Astrocyte (in vitro differentiated cells and primary cell): ENCODE measurements at regions not wholly inside any gene's neighbourhood (a gene's known extent, or its start where the extent isn't known, plus 50 kb on each side); places are given as distances from the start of the nearest gene placed in this dataset.

Experiments
- DNase-seq: peaks from one replicate; pipeline ENCODE4 v3.0.0-alpha.2; 2010; ENCODE audit warnings: low read depth
- FAIRE-seq: peaks from 2 replicates; lab custom pipeline; 2011; peaks lifted over from hg19 to GRCh38; lab: Jason Lieb, UNC
- H2AFZ ChIP-seq: 2 replicates; pipeline ENCODE4 v1.6.0; 2012; ENCODE audit warnings: low read depth, low read length, inconsistent platforms
- H3K27ac ChIP-seq: 2 replicates; pipeline ENCODE4 v1.5.1; 2011; ENCODE audit warnings: low read depth, low read length, inconsistent platforms
- H3K27me3 ChIP-seq: 2 replicates; pipeline ENCODE4 v1.6.0; 2011; ENCODE audit warnings: low read length, inconsistent platforms; ENCODE audit not compliant: insufficient read depth
- H3K36me3 ChIP-seq: 2 replicates; pipeline ENCODE4 v1.5.1; 2011; ENCODE audit warnings: low read length, inconsistent platforms; ENCODE audit not compliant: insufficient read depth
- H3K4me1 ChIP-seq: 2 replicates; pipeline ENCODE4 v1.5.1; 2011; ENCODE audit warnings: low read length, inconsistent platforms; ENCODE audit not compliant: insufficient read depth
- H3K4me2 ChIP-seq: 2 replicates; pipeline ENCODE4 v1.6.0; 2012; ENCODE audit warnings: low read length, inconsistent platforms
- H3K4me3 ChIP-seq: 2 replicates; pipeline ENCODE4 v1.5.1; 2011; ENCODE audit warnings: low read depth, mild to moderate bottlenecking, low read length, inconsistent platforms; ENCODE audit not compliant: insufficient read depth
- H3K79me2 ChIP-seq: 2 replicates; pipeline ENCODE4 v1.6.0; 2012; ENCODE audit warnings: mild to moderate bottlenecking, low read length, inconsistent platforms; ENCODE audit not compliant: insufficient read depth
- H3K9ac ChIP-seq: 2 replicates; pipeline ENCODE4 v1.6.0; 2012; ENCODE audit warnings: mild to moderate bottlenecking, low read length, inconsistent platforms
- H3K9me3 ChIP-seq: 2 replicates; pipeline ENCODE4 v1.5.1; 2012; ENCODE audit warnings: low read depth, mild to moderate bottlenecking, low read length, inconsistent platforms; ENCODE audit not compliant: insufficient read depth
- H4K20me1 ChIP-seq: 2 replicates; pipeline ENCODE4 v1.6.0; 2012; ENCODE audit warnings: low read length, inconsistent platforms; ENCODE audit not compliant: insufficient read depth
- H3K27ac Mint-ChIP-seq: one replicate; pipeline ENCODE4 v1.8.0; 2021; ENCODE audit warnings: mild to moderate bottlenecking, mixed read lengths; ENCODE audit not compliant: unreplicated experiment
- H3K27me3 Mint-ChIP-seq: one replicate; pipeline ENCODE4 v1.8.0; 2021; ENCODE audit warnings: low read depth, mixed read lengths; ENCODE audit not compliant: unreplicated experiment
- H3K36me3 Mint-ChIP-seq: one replicate; pipeline ENCODE4 v1.8.0; 2021; ENCODE audit warnings: low read depth, mixed read lengths; ENCODE audit not compliant: unreplicated experiment
- H3K4me1 Mint-ChIP-seq: one replicate; pipeline ENCODE4 v1.8.0; 2021; ENCODE audit warnings: low read depth, mixed read lengths; ENCODE audit not compliant: unreplicated experiment
- H3K4me3 Mint-ChIP-seq: one replicate; pipeline ENCODE4 v1.8.0; 2021; ENCODE audit warnings: mild to moderate bottlenecking, moderate library complexity, mixed read lengths; ENCODE audit not compliant: unreplicated experiment
- H3K9me3 Mint-ChIP-seq: one replicate; pipeline ENCODE4 v1.8.0; 2021; ENCODE audit warnings: mild to moderate bottlenecking, mixed read lengths; ENCODE audit not compliant: unreplicated experiment
- CTCF ChIP-seq: IDR thresholded peaks from 2 replicates; pipeline ENCODE4 v1.5.1; 2011; ENCODE audit warnings: low read depth, mild to moderate bottlenecking, inconsistent platforms, low read length, moderate library complexity; ENCODE audit not compliant: insufficient read depth
- EZH2 ChIP-seq: IDR thresholded peaks from 2 replicates; pipeline ENCODE4 v1.6.1; 2012; ENCODE audit warnings: mild to moderate bottlenecking, low read length, inconsistent platforms; ENCODE audit not compliant: insufficient read depth

- peaks cover 11% of the 10 kb centered on the region for H3K27me3 Mint-ChIP-seq
- FAIRE-seq = no peak
Measured at GRCh38 chr16:17559394-17559793, 88.6 kb upstream of the XYLT1 start.

DNA sequence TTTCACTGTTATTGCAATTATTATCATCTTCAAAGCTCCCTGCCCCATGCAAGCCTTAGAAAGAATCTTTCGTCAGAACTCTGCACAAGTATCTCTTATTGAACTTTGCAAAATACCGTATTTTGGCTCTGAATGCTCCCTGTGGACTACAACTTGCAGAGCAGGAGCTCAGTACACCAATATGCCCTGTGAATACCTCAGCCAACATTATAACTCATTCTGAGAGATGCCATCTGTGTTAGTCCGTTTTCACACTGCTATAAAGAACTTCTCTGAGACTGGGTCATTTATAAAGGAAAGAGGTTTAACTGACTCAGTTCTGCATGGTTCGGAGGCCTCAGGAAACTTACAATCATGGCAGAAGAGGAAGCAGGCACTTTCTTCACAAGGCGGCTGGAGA, 87.2 kb upstream of the XYLT1 start:
- TF ChIP-seq EZH2 (no peak), CTCF (no peak)
- peaks cover 11% of the 10 kb centered on the region for H3K27me3 Mint-ChIP-seq
- H2AFZ ChIP-seq = no peak overlapping the region
- no peak overlapping the region for H3K27ac ChIP-seq
- peaks cover 5% of the 10 kb centered on the region for H3K4me1 ChIP-seq
- FAIRE-seq (no peak), DNase-seq (no peak)
- H3K4me3 Mint-ChIP-seq = no peak overlapping the region
- peaks cover 9% of the 10 kb centered on the region for H3K4me1 Mint-ChIP-seq
- no peaks in the 10 kb centered on the region for H4K20me1 ChIP-seq
- no peaks in the 10 kb centered on the region for H3K36me3 ChIP-seq
- H3K27me3 ChIP-seq = peaks cover 4% of the 10 kb centered on the region
- no peaks in the 10 kb centered on the region for H3K9me3 Mint-ChIP-seq
- H3K4me2 ChIP-seq = no peak overlapping the region
- H3K79me2 ChIP-seq = no peaks in the 10 kb centered on the region
- H3K36me3 Mint-ChIP-seq = no peaks in the 10 kb centered on the region
- no peak overlapping the region for H3K4me3 ChIP-seq
- no peak overlapping the region for H3K27ac Mint-ChIP-seq
- H3K9me3 ChIP-seq = no peaks in the 10 kb centered on the region
- H3K9ac ChIP-seq = no peak overlapping the region

More at GRCh38 chr16:17559394-17559793, 88.6 kb upstream of the XYLT1 start:
- H3K27me3 ChIP-seq = peaks cover 4% of the 10 kb centered on the region
- H3K27ac ChIP-seq = no peak overlapping the region
- no peak overlapping the region for H3K27ac Mint-ChIP-seq
- peaks cover 5% of the 10 kb centered on the region for H3K4me1 ChIP-seq
- no peaks in the 10 kb centered on the region for H3K36me3 ChIP-seq
- peaks cover 8% of the 10 kb centered on the region for H3K4me1 Mint-ChIP-seq
- no peaks in the 10 kb centered on the region for H3K9me3 ChIP-seq
- no peak overlapping the region for H2AFZ ChIP-seq
- no peak for TF ChIP-seq EZH2
- TF ChIP-seq CTCF = no peak
- H3K4me3 Mint-ChIP-seq = no peak overlapping the region
- no peak overlapping the region for H3K9ac ChIP-seq
- H3K9me3 Mint-ChIP-seq = no peaks in the 10 kb centered on the region
- H3K4me3 ChIP-seq = no peak overlapping the region
- no peaks in the 10 kb centered on the region for H3K36me3 Mint-ChIP-seq
- no peaks in the 10 kb centered on the region for H3K79me2 ChIP-seq
- no peaks in the 10 kb centered on the region for H4K20me1 ChIP-seq
- DNase-seq = no peak
- H3K4me2 ChIP-seq = no peak overlapping the region

- Histone ChIP-seq H3K9ac (no peak overlapping the region), H3K9me3 (no peaks in the 10 kb centered on the region), H3K27ac (no peak overlapping the region), H3K36me3 (no peaks in the 10 kb centered on the region), H3K4me2 (no peak overlapping the region), H3K27me3 (peaks cover 4% of the 10 kb centered on the region), H3K79me2 (no peaks in the 10 kb centered on the region), H3K4me1 (peaks cover 7% of the 10 kb centered on the region), H4K20me1 (no peaks in the 10 kb centered on the region), H2AFZ (no peak overlapping the region), H3K4me3 (no peak overlapping the region)
- no peaks in the 10 kb centered on the region for H3K9me3 Mint-ChIP-seq
- peaks cover 9% of the 10 kb centered on the region for H3K4me1 Mint-ChIP-seq
- no peak for TF ChIP-seq CTCF
- FAIRE-seq (no peak), DNase-seq (no peak)
- no peaks in the 10 kb centered on the region for H3K36me3 Mint-ChIP-seq
- no peak overlapping the region for H3K27ac Mint-ChIP-seq
- H3K4me3 Mint-ChIP-seq = no peak overlapping the region
- H3K27me3 Mint-ChIP-seq = peaks cover 11% of the 10 kb centered on the region
Measured at GRCh38 chr16:17557480-17557879, 86.7 kb upstream of the XYLT1 start.
